HG02798 (cell line): ENCODE measurements at regions not wholly inside any gene's neighbourhood (a gene's known extent, or its start where the extent isn't known, plus 50 kb on each side); places are given as distances from the start of the nearest gene placed in this dataset.
"Not testable (repeated sequence)": the region's sequence is repeated elsewhere in the genome, so short reads cannot be mapped to it uniquely, and the experiment has no call there.

Experiments used
- ATAC-seq: cut with Tn5 transposase; IDR thresholded peaks from one replicate; pipeline ENCODE4 v1.9.1; 2021; ENCODE audit warnings: mild to moderate bottlenecking; ENCODE audit not compliant: unreplicated experiment, poor library complexity

DNA sequence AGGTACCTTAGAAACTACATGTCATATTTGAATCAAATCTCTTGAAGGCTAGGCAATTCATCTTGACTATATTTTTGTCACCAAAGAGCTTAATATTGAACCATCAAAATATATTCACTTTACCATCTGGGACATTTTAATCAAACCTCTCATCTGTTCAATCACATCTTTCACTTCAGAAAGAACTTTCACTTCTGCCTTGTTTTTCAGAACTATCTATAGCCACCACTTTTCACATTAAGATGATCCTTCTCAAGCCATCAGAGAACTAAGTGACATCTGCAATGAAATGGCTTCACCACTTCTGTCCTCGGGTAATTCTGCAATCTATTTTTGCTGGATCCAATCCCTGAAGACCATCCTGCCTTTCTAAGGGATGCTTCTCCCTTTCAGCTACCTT lies 57.8 kb downstream of the OR2B2 start:
- no peak for ATAC-seq

DNA sequence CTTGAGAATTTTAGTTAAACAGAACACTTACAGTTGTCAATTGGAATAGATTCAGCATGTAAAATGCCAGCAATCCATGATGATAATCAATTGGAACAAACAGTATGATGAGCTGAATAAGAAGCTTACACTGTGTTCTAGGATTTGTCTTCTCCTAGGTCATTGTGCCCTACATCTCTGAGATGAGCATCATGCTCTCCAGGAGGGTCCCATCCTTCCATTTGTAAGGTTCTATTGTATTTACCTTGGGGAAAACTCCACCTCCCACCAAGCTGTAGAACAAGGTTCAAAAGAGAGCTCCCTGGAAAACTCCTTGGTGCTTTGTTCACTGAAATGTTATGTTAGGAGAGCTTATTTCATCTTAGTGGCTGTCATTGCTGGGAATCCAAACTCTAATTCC lies 60.8 kb downstream of the OR2B2 start:
- no peak for ATAC-seq

DNA sequence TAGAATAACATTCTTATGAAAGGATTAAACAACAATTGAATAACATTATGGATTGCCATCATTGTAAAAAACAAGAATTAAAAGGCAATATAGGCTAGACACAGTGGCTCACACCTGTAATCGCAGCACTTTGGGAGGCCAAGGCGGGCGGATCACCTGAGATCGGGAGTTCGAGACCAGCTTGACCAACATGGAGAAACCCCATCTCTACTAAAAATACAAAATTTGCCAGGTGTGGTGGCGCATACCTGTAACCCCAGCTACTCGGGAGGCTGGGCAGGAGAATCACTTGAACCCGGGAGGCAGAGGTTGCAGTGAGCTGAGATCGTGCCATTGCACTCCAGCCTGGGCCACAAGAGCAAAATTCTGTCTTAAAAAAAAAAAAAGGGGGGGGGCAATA lies 63.2 kb downstream of the OR2B2 start:
- not testable (repeated sequence) for ATAC-seq

DNA sequence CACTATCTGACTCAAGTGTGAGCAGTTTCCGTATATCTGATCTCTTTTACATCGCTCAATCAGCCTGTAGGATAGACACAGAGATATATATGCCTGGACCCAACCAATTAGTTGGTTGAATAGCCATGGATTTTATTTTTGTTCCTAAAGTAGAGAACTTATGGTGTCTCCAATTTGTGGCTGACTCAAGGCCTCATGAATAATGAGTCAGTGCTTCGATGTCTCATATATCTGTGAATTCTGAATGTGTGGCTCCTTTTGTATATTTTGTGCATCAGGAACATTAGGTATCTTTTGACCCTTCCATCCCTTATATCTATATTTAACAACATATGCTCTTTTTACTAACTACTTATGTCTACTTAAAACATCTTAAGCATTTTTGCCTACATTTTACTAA lies 64.5 kb downstream of the OR2B2 start:
- ATAC-seq, result no peak

DNA sequence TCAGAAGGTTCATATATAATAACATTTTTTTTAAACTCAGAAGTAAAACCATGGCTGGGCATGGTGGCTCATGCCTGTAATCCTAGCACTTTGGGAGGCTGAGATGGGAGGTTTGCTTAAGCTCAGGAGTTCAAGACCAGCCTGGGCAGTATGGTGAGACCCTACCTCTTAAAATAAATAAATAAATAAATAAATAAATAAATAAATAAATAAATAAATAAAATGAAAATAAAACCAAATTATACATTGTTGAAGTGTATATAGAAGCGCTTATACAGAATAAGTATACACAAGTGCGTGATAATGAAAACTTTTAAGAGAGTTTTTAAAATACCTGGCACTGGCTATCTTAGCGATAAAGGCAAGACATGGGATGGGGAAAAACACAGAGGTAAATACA lies 71.6 kb downstream of the OR2B2 start:
- no peak for ATAC-seq

DNA sequence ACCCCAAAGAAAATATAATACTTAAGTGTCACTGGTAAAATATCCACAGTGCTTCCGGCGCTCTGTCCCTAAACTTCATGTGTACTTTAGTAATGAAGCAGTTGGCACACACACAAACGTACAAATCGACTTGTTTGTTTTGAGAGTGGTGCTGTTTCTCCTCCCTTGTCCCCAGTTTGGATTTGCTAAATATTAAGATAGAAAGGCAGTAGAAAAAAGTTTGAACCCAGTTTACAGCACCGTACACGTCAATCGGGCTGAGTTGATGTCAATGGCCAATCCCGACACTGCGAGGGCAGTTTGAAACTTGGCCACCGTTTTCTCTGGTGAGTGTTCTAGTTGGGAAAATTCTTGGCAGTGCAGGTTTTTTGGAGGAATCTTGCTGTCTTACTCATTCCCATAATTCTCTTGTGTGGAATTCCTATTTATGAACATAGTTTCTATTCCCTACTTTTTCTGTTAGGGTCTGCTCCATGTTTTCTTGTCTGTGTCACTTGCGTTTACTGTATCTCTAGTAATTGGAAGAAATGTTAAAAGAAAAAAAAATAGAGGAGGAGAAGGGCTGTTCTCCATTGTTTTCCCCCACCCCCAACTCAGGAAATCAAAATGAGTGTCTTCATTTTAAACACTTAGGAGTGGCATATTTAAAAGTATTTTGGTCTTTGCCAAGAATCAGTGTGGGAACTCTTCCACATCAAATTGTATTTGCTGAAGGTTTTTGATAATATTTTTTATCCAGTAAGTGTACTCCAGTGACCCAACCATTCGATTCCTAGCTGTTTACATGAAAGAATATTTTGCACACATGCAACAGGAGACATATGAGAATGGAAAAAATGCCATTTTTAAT lies 72.3 kb downstream of the OR2B2 start:
- no peak for ATAC-seq

DNA sequence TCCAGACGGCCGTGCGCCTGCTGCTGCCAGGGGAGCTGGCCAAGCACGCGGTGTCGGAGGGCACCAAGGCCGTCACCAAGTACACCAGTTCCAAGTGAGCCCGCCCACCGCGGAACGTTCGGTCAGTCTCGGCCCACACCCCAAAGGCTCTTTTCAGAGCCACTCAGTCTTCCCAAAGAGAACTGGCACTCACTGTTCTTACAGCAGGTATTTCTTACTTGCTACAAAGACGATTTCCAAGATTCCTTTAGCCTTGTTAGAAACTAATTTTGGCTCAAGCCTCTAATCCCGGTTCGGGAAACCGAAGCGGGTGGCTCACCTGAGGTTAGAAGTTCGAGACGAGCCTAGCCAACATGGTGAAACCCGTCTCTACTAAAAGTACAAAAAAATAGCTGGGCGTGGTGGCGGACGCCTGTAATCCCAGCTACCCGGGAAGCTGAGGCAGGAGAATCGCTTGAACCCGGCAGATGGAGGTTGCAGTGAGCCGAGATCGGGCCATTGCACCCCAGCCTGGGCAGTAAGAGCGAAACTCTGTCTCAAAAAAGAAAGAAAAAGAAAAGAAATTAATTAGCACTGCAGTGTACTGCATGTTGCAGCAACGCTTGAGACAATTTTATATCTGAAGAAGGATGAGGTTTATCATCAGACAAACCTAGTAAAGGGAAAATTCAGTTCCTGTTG lies 73.1 kb downstream of the OR2B2 start:
- ATAC-seq, result no peak

DNA sequence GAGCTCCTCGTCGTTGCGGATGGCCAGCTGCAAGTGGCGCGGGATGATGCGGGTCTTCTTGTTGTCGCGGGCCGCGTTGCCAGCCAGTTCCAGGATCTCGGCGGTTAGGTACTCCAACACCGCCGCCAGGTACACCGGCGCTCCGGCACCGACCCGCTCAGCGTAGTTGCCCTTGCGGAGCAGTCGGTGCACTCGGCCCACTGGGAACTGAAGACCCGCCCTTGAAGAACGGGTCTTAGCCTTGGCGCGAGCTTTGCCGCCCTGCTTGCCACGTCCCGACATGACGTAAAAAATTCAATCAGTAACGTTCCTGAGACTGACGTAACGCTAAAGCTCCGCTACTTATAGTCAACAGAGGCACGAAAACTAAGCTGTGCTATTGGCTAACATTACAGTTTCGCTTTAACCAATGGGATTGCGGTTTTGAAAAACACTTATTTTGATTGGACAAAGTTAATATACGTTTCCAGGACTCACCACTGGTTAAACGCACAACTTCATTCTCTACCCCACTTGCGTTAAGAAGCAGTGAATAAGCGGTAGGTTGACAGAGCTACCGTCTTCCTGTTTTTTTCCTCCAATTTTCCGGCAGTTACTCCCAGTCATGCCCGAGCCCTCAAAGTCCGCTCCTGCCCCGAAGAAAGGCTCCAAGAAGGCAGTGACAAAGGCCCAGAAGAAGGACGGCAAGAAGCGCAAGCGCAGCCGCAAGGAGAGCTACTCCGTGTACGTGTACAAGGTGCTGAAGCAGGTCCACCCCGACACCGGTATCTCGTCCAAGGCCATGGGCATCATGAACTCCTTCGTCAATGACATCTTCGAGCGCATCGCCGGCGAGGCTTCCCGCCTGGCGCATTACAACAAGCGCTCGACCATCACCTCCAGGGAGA lies 73.9 kb downstream of the OR2B2 start:
- ATAC-seq, result peak; percentile 84

DNA sequence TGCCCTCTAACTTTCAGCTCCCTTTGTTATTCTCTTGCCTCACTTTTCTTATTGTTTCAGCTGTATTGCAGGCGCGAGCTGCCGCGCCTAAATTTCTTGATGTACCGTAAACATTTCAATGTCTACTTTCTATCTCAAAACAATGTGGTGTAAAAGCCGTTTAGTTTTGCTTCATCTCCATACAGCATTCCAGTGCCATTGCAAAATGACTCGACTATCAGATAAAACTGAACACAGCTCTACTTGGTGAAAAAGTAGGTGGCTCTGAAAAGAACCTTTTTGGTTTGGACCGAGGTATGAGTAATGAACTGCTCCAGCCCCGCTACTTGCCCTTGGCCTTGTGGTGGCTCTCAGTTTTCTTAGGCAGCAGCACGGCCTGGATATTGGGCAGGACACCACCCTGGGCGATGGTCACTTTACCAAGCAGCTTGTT lies 74.6 kb downstream of the OR2B2 start:
- no peak for ATAC-seq

DNA sequence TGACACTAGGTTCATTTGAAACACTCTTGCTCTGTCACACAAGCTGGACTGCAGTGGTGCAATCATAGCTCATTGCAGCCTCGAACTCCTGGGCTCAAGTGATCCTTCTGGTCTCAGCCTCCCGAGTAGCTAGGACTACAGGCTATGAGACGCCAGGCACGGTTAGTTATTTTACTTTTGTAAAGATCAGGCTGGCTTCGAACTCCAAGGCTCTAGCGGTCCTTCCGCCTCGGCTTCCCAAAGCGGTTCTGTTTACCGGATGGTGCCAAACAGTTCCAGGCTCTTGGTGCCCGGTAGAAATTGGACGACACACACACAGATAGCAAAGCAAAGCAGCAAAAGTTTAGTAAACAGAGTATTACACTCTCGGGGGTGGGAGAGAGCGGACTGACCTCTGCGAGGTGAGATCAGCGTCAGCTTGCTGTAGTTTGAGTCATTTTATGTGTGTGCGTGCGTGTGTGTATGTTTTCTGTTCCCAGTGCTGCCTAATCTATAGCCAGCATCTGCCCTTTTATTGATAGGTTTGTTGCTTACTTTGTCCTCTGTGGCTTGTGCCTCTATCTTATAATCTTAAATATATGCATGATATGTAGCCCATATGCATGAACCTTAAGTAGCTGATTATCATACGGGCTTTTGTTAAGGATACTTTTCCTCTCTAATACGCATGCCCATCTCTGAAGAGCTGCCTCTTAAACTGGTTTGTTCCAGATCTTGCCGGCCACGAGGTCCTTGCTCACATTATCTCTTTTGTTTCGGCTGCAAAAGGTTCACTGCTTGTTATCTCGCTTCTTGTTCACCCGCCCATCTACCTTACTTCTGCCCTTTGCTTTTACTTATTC lies 75.2 kb downstream of the OR2B2 start:
- ATAC-seq, result peak; percentile 36

DNA sequence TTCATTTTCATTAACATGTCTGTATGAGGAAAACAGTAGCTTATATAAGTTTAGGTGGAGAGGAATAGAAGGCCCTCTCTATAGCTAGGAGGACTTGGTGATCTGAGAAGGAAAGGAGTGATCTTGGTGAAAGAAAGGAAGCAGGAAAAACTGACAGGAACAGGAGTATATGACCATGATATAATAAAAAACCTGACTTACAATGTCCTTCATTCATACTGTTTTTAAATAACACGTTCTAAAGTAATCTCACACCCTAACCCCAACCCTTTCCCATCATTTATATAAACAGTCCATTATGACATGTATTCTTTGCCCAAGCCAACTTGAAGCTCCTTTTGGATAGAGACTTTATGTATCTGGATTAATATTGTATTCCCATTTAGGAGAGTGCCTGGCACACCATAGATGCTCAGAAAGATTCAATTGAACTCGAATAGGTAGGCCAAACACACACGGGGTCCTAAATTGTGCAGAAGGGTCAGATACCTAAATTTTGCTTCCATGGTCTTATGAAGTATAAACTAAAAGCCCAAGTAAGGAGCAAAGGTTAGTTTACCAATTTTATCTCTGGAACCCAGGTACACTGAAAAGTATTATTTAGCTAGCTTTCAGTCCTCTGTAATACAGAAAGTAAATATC lies 75.9 kb downstream of the OR2B2 start:
- no peak for ATAC-seq

DNA sequence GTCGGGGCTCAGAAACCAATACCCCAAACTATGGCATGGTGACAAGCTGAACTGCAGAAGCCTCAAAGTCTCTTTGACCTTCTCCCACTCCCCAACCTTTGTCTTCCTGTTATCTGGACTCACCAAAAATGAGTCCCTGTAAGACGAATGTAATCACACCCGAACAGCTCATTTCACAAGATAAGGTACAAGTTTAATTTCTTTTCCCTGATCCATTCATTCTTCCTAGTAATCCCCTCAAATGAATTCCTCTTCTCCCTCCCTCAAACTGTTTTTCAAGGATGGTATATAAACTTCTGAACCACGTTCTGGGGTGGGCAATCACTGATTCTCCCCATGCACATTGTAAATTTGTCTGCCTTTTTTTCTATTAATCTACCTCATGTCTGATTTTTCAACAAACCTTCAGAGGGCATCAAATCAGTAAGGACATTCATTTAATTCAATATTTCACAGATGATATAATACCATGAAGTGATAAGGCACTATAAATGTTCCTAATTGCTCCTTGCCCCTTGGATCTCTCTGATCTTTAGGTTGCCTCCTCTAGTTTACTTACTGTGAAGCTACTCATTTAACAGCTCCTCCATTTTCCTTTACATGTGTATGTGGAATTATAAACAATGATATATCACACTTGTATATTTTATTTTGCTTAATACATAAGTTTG lies 77.2 kb downstream of the OR2B2 start:
- ATAC-seq, result no peak

DNA sequence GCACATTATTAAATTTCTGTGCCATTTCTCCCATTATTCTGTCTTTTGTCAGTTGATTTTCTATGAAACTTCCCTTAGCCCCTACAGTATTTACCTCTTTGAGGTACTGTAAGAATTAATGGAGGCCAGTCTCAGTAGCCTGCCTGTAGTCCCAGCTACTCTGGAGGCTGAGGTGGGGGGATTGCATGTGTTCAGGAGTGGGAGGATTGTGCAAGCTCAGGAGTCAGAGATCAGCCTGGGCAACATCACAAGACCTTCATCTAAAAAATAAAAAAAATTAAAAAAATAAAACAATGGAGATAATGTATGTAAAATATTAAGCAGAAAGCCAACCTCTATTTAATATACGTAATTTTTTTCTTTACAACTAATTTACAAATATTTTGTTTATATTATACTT lies 77.8 kb downstream of the OR2B2 start:
- ATAC-seq, result no peak

DNA sequence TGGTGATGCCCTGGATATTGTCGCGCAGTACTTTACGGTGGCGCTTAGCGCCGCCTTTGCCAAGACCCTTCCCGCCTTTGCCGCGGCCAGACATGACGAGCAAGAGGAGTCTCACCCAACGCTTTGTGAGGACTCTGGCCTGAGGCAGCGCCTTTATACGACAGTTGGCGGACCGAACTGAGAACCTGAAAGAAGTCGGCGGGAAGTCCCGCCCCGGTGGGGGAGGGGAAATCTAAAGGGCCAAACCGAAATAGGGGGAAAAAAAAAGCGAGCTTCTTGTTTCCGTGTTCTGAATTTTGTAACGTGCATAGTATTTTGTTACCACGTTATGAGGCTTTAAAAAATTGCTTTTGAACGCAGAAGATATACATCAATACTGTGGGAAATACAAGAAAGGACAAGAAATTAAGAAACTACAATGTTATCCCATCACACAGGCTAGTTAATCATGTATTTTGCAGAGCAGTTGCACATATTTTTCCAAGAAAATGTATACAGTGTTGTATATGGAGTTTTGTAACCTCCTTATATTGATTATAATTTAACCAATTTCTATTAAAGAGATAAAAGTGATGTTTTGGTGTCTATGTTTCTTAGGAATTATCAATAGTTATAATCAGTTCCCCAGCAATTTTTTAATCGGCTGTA lies 80.6 kb downstream of the OR2B2 start:
- peak; percentile 88 for ATAC-seq

DNA sequence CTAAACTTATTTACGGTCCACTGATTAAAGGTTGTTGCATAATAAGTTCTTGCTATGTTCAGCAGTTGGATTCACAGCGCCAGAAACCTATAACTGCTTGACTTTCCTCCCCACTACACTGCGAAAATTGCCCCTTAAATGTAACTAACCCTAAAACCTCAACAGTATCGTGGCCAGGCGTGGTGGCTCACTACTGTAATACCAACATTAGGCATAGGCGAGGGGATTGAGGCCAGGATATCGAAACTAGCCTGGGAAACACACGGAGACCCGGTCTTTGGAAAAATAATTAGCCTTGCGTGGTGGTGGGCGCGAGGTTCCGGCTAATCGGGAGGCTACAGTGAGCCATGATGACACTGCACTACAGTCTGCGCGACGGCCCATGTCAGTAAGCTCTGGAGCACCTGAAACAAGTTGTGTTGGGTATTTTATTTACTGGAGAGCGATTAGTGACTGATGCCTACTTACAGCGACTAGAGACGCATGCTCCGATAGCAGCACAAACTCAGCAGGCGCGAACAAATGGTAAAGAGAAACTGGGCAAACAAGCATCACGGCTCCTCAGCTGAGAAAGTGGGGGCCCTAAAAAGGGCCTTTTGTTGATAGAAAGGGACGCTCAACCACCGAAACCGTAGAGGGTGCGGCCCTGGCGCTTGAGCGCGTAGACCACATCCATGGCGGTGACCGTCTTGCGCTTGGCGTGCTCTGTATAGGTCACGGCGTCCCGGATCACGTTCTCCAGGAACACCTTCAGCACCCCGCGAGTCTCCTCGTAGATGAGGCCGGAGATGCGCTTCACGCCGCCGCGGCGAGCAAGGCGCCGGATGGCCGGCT lies 81.4 kb downstream of the OR2B2 start:
- peak; percentile 76 for ATAC-seq

DNA sequence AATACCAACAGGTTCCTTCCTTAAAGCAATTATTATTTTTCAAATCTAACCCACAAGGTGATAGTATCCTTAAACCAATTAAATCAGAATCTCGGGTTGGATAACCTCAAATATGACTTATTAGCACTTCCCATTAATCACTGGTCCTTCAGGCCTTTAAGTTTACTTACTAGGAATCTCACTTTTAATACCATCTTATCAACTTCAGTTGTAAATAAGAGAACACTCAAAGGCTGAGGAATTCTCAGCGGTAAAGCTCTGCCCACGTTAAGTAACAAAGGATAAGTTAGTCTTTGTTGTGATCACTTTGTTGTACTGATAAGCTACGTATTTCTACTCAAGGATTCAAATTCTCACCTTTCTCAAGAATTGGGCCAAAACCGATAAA lies 82.0 kb downstream of the OR2B2 start:
- ATAC-seq, result no peak

DNA sequence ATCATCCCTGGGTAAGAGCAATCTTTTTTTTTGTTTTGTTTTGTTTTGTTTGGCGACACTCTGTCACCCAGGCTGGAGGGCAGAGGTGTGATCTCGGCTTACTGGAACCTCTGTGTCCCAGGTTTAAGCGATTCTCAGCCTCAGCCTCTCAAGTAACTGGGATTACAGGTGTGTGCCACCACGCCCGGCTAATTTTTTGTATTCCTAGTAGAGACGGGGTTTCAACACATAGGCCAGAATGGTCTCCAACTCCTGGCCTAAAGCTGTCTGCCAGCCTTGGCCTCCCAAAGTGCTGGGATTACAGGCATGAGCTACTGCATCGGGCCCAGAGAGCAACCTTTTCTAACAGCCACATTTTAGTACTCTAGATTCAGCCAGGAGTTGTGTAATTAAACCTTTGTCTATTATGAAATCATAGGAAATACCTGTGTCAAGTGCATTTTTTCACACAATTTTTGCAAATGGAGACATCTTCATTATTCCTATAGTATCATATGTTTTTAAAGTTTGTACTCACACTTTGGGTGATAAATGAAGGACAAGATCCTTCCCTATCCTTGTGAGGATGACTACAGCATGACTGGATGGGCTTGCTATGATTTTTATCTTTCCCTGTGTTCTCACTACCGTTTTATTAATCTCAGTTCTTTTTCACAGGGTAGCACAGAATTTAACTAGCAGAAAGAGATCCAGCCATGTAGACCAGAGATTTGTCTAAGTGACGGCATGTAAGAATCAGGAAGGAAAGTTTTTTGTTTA lies 82.6 kb downstream of the OR2B2 start:
- ATAC-seq, result no peak
